GM19240 (cell line): ENCODE measurements at regions not wholly inside any gene's neighbourhood (a gene's known extent, or its start where the extent isn't known, plus 50 kb on each side); places are given as distances from the start of the nearest gene placed in this dataset.

Experiments used
- DNase-seq: peaks from one replicate; pipeline ENCODE4 v3.0.0; 2011; ENCODE audit warnings: low spot score; ENCODE audit not compliant: insufficient read length

GRCh38 chr21:41653954-41654491, 112.8 kb downstream of the RIPK4 start:
- no peak for DNase-seq

- DNase-seq: no peak
Measured at GRCh38 chr21:41653243-41653953, 113.5 kb downstream of the RIPK4 start.

DNA sequence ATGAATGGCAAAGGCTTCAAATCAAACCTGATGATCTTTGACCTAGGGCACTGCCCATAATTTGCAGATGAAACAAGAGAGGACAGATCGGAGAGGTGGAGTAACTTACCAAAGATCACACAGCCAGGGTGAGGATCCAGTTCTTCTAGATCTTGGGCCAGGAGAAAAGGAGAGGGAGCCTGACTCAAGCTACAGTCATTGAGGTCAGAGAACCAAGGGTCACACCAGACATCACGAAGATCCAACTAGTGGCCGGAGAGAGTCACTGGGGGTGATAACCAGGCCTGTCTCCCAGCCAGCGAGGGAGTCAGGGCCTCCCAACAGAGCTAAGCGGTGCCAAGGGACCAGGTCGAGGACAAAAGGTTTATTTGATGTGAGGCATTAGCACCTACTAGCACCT, 115.0 kb downstream of the RIPK4 start:
- no peak for DNase-seq

DNA sequence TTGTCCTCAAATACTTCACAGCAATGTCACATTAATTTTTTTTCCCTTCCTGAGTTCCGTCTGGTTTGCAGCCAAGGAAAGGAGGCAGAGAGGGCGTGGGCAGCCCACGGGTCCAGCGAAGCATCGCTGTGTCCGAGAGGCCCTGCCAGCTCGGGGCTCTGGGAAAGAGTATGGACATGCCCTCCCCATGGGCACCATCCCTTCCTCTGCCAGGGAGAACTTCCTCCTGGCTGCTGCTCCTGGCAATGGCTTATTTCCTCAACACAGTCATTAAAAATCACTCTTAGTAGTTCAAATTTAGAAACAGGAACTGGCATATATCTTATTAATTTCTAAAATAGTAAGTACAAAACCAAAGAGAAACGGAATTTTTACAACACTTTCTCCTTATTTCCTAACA, 115.4 kb downstream of the RIPK4 start:
- DNase-seq: no peak

DNA sequence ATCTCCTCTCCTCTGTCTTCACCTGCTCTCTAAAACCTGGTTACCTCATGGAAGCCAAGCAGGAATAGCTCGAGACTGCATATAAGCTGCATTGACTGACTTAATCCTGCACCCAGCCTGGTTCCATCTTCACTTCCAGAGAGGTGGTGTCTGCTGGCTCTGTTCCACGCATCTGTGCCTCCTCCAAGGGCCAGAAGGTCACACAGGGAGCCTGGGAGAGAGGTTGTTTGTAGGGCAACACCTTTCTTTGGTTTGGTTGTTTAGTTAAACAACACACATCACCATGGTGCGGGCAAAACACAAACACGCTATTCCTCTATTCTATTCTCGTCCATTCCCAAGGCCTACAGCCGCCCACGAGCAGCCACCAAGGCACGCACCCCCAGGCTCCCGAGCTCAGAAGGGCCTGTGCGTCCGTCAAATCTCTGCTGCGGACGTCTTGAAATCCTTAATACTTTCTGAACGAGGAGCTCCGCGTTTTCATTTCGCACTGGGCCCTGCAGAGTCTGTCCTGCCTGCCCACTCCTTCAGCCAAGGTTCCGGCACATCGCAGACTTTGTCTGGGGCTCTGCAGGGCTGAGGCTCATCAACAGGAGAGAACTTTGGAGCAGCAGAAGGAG, 116.2 kb downstream of the RIPK4 start:
- no peak for DNase-seq

GRCh38 chr21:41648591-41649031, 118.2 kb downstream of the RIPK4 start:
- DNase-seq: no peak

DNA sequence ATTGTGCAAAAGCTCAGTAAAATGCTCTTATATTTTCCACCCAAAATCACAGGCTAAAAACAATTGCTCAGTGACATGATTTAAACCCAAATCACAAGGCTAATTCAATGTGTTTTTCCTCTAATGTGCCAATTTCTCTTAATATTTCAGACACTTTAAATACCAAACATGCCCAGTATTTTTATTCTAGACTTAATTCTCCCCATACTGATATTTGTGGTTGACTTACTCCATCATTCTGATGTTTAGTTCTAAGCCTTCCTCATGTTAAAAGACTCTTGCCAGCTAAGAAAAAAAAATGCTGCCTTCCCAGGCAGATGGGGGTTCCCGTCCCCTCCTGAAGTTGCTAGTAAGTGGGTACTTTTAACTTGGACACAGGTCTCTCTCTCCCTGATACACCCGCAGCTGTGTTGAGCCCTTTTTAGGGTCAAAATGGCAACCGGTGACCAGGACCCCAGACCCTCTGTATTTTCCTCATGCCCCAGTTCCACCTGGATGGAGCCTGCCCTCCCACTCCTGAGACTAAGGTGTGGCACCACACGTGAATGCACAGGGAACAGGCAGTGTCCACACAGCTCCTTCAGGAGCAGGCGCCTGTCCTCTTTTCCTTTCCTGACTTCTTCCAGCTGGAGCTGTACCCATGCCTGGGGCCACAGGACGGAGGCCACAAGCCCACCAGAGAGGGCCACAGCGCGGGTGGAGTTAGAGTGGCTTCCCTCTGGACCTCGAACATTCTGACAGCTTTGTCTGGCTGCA, 118.9 kb downstream of the RIPK4 start:
- no peak for DNase-seq

- DNase-seq: no peak
Measured at GRCh38 chr21:41643246-41643966, 123.4 kb downstream of the RIPK4 start.

DNA sequence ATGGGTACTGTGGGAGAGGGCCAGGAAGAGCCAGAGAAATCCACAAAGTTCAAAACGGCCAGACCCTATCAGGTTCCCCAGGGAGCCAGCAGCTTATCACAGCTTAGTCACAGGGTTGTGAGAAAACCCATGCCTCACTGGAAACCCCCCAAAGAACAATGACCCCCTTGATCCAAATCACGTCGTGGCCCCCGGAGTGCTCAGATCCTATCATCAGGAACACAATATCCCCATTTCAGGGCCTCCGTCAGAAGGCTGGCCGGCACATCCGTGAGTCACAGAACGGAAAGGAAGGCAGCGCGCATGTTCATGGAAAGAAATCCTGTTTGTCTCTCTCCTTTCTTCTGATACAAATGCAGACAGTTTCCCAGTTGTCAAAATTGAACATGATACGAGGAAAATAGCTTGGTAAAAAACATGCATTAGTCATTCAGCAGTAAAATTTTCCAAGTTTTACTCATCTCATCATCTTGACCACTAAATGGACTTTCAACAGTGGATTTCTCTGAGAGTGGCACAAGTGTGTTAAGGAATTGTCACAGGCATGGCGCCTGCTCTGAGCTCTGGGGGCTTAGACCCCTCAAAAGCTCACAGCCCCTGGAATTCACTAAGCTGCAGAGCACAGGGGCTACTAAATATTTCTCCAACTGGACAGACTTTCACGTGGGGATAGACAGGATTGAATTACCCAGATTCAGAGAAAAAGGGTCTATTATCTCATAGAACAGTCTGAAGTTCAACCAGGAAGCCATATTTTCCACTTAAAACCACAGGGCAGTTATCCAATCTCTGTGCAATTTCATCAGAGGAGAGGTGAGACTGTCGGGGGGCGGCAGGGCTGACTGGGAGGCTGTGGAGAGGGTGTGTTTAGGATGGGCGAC, 124.8 kb downstream of the RIPK4 start:
- DNase-seq: no peak

DNA sequence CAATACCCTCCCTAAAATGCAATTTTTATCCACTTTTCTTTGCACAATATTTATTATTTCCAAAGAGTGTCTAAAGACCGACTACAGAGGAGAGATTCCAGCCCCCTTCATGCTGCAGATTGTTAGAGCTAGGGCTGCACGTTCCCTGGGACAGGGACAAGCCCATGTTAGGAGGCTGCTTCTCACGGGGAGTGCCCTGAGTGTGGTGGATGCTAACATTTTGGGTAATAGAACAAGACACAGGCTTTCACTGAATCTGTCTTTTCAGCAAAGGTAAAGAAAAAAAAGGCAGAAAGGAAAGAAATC, 125.4 kb downstream of the RIPK4 start:
- DNase-seq: no peak

DNA sequence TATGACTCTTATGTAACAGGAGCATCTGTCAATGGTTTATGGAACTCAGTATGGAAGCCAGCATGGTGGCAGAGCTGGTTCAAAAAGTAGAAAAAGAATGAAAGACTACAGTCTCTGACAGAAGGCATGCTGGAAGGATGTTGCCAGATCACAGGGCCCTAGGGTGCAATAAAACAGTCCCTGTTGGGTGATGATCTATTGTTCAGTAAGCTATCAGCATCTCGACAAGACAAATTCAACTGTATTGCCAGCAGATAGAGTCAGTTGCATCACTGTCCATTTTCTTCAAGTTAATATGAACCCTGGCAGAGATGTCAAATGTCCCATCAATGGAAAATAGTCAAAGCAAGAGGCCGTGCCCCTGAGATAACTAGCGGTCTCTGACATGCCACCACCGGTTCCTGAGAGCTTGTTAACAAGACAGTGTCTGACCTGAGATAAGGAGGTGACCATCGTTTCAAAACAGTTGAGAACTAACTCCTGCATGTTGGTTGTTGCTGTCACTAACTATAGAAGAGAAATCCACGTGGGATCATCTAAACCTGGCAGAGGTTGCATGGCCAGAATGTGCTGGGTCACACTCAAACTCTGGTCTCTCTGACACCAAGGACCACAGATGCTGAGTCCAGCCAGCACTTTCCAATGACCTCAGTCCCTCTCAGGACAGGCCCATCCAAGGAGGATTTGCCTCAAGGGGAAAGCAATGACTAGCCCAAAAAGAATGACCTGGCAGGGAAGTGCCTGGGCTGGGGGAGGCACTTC, 125.9 kb downstream of the RIPK4 start:
- DNase-seq: no peak

- no peak for DNase-seq
Measured at GRCh38 chr21:41639766-41640165, 127.1 kb downstream of the RIPK4 start.

- no peak for DNase-seq
Measured at GRCh38 chr21:41639336-41639735, 127.5 kb downstream of the RIPK4 start.

DNA sequence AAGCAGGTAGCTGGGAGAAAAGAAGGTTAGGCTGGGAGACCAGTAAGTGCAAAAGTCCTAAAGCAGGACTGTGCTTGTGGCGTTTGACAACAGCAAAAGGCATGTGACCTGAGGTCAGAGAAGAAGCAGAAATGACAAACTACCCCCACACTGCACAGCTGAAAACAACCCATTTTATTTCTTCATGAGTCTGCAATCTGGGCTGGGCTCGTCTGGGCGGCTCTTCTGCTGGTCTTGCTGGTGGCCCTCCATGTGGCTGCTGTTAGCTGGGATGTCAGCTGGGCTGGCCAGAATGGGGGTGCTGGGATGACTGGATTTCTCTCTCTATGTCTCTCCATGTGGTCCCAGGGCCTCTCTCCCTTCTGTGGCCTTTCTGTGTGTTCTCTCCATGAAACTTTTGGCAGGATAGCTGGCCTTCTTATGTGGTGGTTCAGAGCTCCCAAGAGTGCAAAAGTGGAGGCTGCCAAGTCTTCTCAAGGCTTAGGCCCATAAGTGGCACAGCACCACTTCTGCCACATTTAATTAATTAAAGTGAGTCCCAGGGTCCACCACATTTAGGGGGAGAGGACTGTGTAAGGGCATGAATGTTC, 128.6 kb downstream of the RIPK4 start:
- no peak for DNase-seq

- DNase-seq: no peak
Measured at GRCh38 chr21:41636636-41637630, 129.0 kb upstream of the TMPRSS2 start.

- no peak for DNase-seq
Measured at GRCh38 chr21:41635874-41636273, 127.9 kb upstream of the TMPRSS2 start.

DNA sequence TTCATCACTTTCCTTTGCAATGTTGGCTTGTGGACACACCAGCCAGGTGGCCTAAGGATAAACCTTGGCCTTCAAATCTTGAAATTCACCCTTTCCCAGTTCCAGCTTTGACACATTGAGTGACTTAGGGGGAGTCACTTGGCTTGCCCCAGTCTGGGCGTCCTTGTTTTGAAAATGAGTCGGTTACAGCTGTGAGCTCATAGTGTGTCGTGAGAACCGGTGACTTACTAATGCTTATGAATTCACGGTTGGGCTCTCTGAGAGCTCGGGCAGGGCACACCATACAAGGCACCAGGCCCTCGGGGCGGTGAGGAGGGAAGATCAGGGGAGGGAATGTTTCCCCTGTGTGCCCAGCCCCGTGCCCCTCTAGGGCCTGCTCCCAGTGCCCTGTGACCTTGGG, 126.9 kb upstream of the TMPRSS2 start:
- no peak for DNase-seq

DNA sequence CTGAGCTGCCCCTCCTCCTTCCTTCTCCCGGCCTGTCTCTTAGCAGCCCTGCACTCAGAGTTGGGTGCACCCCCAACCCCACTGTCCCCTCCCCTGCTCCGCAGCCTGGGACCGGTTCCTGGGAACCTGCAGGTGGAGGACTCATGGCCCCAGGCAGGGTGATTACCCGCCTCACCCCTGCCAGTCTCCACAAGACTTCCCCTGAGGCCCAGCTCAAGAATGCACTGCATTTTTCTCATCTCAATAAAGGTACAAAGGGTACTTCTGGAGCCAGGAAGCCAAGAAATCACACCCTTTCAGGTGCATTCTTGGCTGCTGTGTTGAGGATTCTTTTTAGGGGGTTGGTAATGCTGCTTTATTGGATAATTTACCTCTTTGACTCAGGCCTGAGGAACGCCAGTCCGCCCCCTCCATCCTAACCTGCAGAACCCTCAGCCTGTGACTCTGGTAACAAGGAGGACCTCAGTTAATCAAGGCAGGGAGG, 126.3 kb upstream of the TMPRSS2 start:
- DNase-seq: no peak
